IMR-90 (cell line): ENCODE measurements at regions not wholly inside any gene's neighbourhood (a gene's known extent, or its start where the extent isn't known, plus 50 kb on each side); places are given as distances from the start of the nearest gene placed in this dataset.

Experiments used
- ATAC-seq: fragments of 200-7000 bp; cut with Tn5 transposase; 2 replicates; pipeline ENCODE4 v1.9.1; 2020; ENCODE audit warnings: low read depth, mild to moderate bottlenecking, moderate library complexity
- BruUV-seq: library from RNA; stranded (reverse); fragments of 400-500 nt; replicated peaks from 2 replicates; lab custom pipeline; 2021; lab: Mats Ljungman, UMichigan
- CTCF ChIA-PET: fragments of 300-600 bp; formaldehyde crosslinking; extraction: SDS; loops from one replicate; lab custom pipeline; 2021; ENCODE audit warnings: antibody characterized with exemption; lab: Yijun Ruan, JAX
- POLR2A ChIA-PET: fragments of 300-600 bp; sonication (Branson Sonifier 250); formaldehyde crosslinking; loops from one replicate; lab custom pipeline; 2022; ENCODE audit warnings: antibody characterized with exemption; ENCODE audit not compliant: unreplicated experiment; lab: Charles Lee
- DNase-seq: peaks from one replicate; pipeline ENCODE4 v3.0.0; 2013
- H2AFZ ChIP-seq: replicated peaks from 2 replicates; pipeline ENCODE3; 2013; ENCODE audit warnings: low read length, mild to moderate bottlenecking; ENCODE audit not compliant: poor library complexity
- H2AK5ac ChIP-seq: 2 replicates; pipeline ENCODE4 v1.6.1; 2013; ENCODE audit warnings: low read depth, low read length, inconsistent platforms
- H2AK9ac ChIP-seq: replicated peaks from 2 replicates; pipeline ENCODE3; 2013; ENCODE audit warnings: mild to moderate bottlenecking, low read depth, low read length, moderate library complexity; ENCODE audit not compliant: poor library complexity
- H2BK120ac ChIP-seq: 2 replicates; pipeline ENCODE4 v1.6.1; 2013; ENCODE audit warnings: low read depth, low read length, inconsistent platforms
- H2BK15ac ChIP-seq: 3 replicates; pipeline ENCODE4 v1.6.1; 2013; ENCODE audit warnings: low read depth, low read length, inconsistent platforms
- H2BK20ac ChIP-seq: 2 replicates; pipeline ENCODE4 v1.6.1; 2013; ENCODE audit warnings: low read depth, mild to moderate bottlenecking, inconsistent platforms, low read length, moderate library complexity
- H2BK5ac ChIP-seq: 2 replicates; pipeline ENCODE4 v1.6.1; 2013; ENCODE audit warnings: mild to moderate bottlenecking, low read depth, low read length, inconsistent platforms; ENCODE audit not compliant: poor library complexity, severe bottlenecking
- H3K14ac ChIP-seq: replicated peaks from 2 replicates; pipeline ENCODE4 v1.6.1; 2013; ENCODE audit warnings: low read depth, low read length, inconsistent platforms
- H3K18ac ChIP-seq: 2 replicates; pipeline ENCODE4 v1.6.1; 2013; ENCODE audit warnings: low read depth, low read length, control low read depth
- H3K23ac ChIP-seq: 2 replicates; pipeline ENCODE4 v1.6.1; 2013; ENCODE audit warnings: low read depth, low read length, inconsistent platforms
- H3K27ac ChIP-seq: 2 replicates; pipeline ENCODE4 v1.5.1; 2013; ENCODE audit warnings: mild to moderate bottlenecking, control low read depth, low read length; ENCODE audit not compliant: insufficient read depth
- H3K27me3 ChIP-seq: 2 replicates; pipeline ENCODE4 v1.6.1; 2013; ENCODE audit warnings: low read length; ENCODE audit not compliant: control insufficient read depth, insufficient read depth
- H3K36me3 ChIP-seq: 2 replicates; pipeline ENCODE4 v1.6.1; 2013; ENCODE audit warnings: low read length, mixed read lengths; ENCODE audit not compliant: control insufficient read depth, insufficient read depth
- H3K4ac ChIP-seq: 2 replicates; pipeline ENCODE4 v1.6.1; 2013; ENCODE audit warnings: low read depth, low read length, inconsistent platforms
- H3K4me1 ChIP-seq: 2 replicates; pipeline ENCODE4 v1.6.1; 2013; ENCODE audit warnings: low read length, mixed read lengths; ENCODE audit not compliant: control insufficient read depth, insufficient read depth
- H3K4me2 ChIP-seq: 2 replicates; pipeline ENCODE4 v1.6.1; 2013; ENCODE audit warnings: low read depth, mild to moderate bottlenecking, control low read depth, low read length, moderate library complexity
- H3K4me3 ChIP-seq: 2 replicates; pipeline ENCODE4 v1.5.1; 2013; ENCODE audit warnings: low read depth, mild to moderate bottlenecking, control low read depth, low read length, moderate library complexity; ENCODE audit not compliant: insufficient read depth
- H3K56ac ChIP-seq: 2 replicates; pipeline ENCODE4 v1.6.1; 2013; ENCODE audit warnings: low read length, inconsistent platforms; ENCODE audit not compliant: insufficient read depth; ENCODE audit errors: extremely low read depth
- H3K79me1 ChIP-seq, 2 experiments: 2 replicates each; pipeline ENCODE4 v1.6.1; 2013; ENCODE audit warnings: low read length in 2 of 2, inconsistent platforms in 1 of 2, low read depth in 1 of 2
- H3K9ac ChIP-seq: 2 replicates; pipeline ENCODE4 v1.6.1; 2013; ENCODE audit warnings: low read depth, low read length, control low read depth
- H3K9me1 ChIP-seq: 2 replicates; pipeline ENCODE4 v1.6.1; 2013; ENCODE audit warnings: low read length, inconsistent platforms; ENCODE audit not compliant: insufficient read depth
- H3K9me3 ChIP-seq: 2 replicates; pipeline ENCODE4 v1.6.1; 2013; ENCODE audit warnings: low read length; ENCODE audit not compliant: control insufficient read depth, insufficient read depth
- H4K20me1 ChIP-seq: 2 replicates; pipeline ENCODE4 v1.6.1; 2013; ENCODE audit warnings: low read length, inconsistent platforms; ENCODE audit not compliant: insufficient read depth
- H4K5ac ChIP-seq: 2 replicates; pipeline ENCODE4 v1.6.1; 2013; ENCODE audit warnings: mild to moderate bottlenecking, low read depth, low read length, control low read depth
- H4K8ac ChIP-seq, 2 experiments: 2 replicates each; pipeline ENCODE4 v1.6.1; 2013; ENCODE audit warnings: low read depth in 2 of 2, low read length in 2 of 2, control low read depth in 1 of 2, inconsistent platforms in 1 of 2
- H4K91ac ChIP-seq: 2 replicates; pipeline ENCODE4 v1.6.1; 2013; ENCODE audit warnings: low read depth, low read length, inconsistent platforms; ENCODE audit not compliant: insufficient read depth
- BHLHE40 ChIP-seq: fragments of 150-350 bp; IDR thresholded peaks from 2 replicates; pipeline ENCODE4 v1.6.1; 2016; ENCODE audit warnings: mild to moderate bottlenecking, low read depth, low read length
- CEBPB ChIP-seq: IDR thresholded peaks from 2 replicates; pipeline ENCODE4 v1.6.1; 2012; ENCODE audit warnings: low read depth, low read length, improper control_type of control experiment
- CHD1 ChIP-seq: IDR thresholded peaks from 2 replicates; pipeline ENCODE4 v1.6.1; 2012; ENCODE audit warnings: low read depth, low read length, improper control_type of control experiment
- CTCF ChIP-seq: conservative IDR thresholded peaks from 2 replicates; pipeline ENCODE4 v1.5.1; 2012; ENCODE audit warnings: mild to moderate bottlenecking, low read depth, low read length, improper control_type of control experiment
- FOS ChIP-seq: fragments of 150-350 bp; IDR thresholded peaks from 2 replicates; pipeline ENCODE4 v1.6.1; 2016; ENCODE audit warnings: low read depth, low read length
- MAFK ChIP-seq: IDR thresholded peaks from 2 replicates; pipeline ENCODE4 v1.6.1; 2012; ENCODE audit warnings: low read depth, low read length, improper control_type of control experiment
- MAZ ChIP-seq: IDR thresholded peaks from 2 replicates; pipeline ENCODE4 v1.6.1; 2012; ENCODE audit warnings: low read depth, mild to moderate bottlenecking, low read length, improper control_type of control experiment, moderate library complexity, borderline replicate concordance
- MXI1 ChIP-seq: IDR thresholded peaks from 2 replicates; pipeline ENCODE4 v1.6.1; 2012; ENCODE audit warnings: low read depth, mild to moderate bottlenecking, low read length, moderate library complexity, borderline replicate concordance
- NFE2L2 ChIP-seq: fragments of 150-350 bp; IDR thresholded peaks from 2 replicates; pipeline ENCODE4 v1.6.1; 2016; ENCODE audit warnings: low read depth, mild to moderate bottlenecking, low read length
- POLR2A ChIP-seq: IDR thresholded peaks from 2 replicates; pipeline ENCODE4 v1.6.1; 2012; ENCODE audit warnings: mild to moderate bottlenecking, low read depth, low read length
- RAD21 ChIP-seq: IDR thresholded peaks from 2 replicates; pipeline ENCODE4 v1.6.1; 2012; ENCODE audit warnings: low read length, improper control_type of control experiment
- RCOR1 ChIP-seq: IDR thresholded peaks from 2 replicates; pipeline ENCODE4 v1.6.1; 2012; ENCODE audit warnings: mild to moderate bottlenecking, low read length, improper control_type of control experiment; ENCODE audit not compliant: insufficient replicate concordance
- RFX5 ChIP-seq: IDR thresholded peaks from 2 replicates; pipeline ENCODE4 v1.8.0; 2012; ENCODE audit warnings: low read depth, mild to moderate bottlenecking, low read length, moderate library complexity
- SMC3 ChIP-seq: fragments of 150-350 bp; IDR thresholded peaks from 2 replicates; pipeline ENCODE4 v1.6.1; 2016; ENCODE audit warnings: low read depth, mild to moderate bottlenecking, antibody characterized with exemption, low read length, moderate library complexity
- USF2 ChIP-seq: fragments of 150-350 bp; IDR thresholded peaks from 2 replicates; pipeline ENCODE4 v1.6.1; 2017; ENCODE audit warnings: mild to moderate bottlenecking, antibody characterized with exemption, low read length, low read depth
- WGBS, 2 experiments: methylation state at CpG; one replicate each; pipeline versions ENCODE4 v1.1.5 to v1.1.7; 2013; ENCODE audit warnings: missing lambda C conversion rate in 2 of 2; ENCODE audit not compliant: insufficient read length in 1 of 2; ENCODE audit errors: extremely low coverage in 2 of 2; 5-methylcytosine and 5-hydroxymethylcytosine counted together
- dilution Hi-C: fragments of 300-500 bp; cut with HindIII; formaldehyde crosslinking; loops from one replicate; pipeline ENCODE4 v1.14.3; 2018; ENCODE audit warnings: low sequenced_read_pairs; ENCODE audit not compliant: unreplicated experiment
- in situ Hi-C: fragments of 300-500 bp; cut with MboI; formaldehyde crosslinking; loops from 3 replicates; pipeline ENCODE4 v1.14.3; 2019; ENCODE audit warnings: low sequenced_read_pairs, inconsistent platforms, mixed read lengths
- intact Hi-C: fragments of 100-400 bp; cut with micrococcal nuclease; formaldehyde crosslinking; loops from 2 replicates; pipeline ENCODE4 v1.10.0; 2022
- TF ChIP-seq, protein P1 (sequence below): fragments of 150-350 bp; IDR thresholded peaks from 2 replicates; pipeline ENCODE4 v1.6.1; 2016; ENCODE audit warnings: low read depth, mild to moderate bottlenecking, low read length, moderate library complexity, borderline replicate concordance

GRCh38 chr12:89966495-89967240, 258.0 kb upstream of the ATP2B1 start:
- H2BK15ac ChIP-seq: no peak overlapping the region
- DNase-seq: no peak
- no peak overlapping the region for H3K23ac ChIP-seq
- no TSS peak for BruUV-seq
- no peak for TF ChIP-seq MAFK
- TF ChIP-seq, protein P1, sequence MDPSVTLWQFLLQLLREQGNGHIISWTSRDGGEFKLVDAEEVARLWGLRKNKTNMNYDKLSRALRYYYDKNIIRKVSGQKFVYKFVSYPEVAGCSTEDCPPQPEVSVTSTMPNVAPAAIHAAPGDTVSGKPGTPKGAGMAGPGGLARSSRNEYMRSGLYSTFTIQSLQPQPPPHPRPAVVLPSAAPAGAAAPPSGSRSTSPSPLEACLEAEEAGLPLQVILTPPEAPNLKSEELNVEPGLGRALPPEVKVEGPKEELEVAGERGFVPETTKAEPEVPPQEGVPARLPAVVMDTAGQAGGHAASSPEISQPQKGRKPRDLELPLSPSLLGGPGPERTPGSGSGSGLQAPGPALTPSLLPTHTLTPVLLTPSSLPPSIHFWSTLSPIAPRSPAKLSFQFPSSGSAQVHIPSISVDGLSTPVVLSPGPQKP: no peak
- TF ChIP-seq BHLHE40: no peak
- TF ChIP-seq CEBPB: no peak
- no peak for TF ChIP-seq POLR2A
- TF ChIP-seq MAZ: no peak
- no peak for TF ChIP-seq RAD21
- TF ChIP-seq CHD1: no peak
- no peak for TF ChIP-seq FOS
- TF ChIP-seq CTCF: no peak
- TF ChIP-seq RCOR1: no peak
- TF ChIP-seq RFX5: no peak
- TF ChIP-seq NFE2L2: no peak
- no peak for TF ChIP-seq SMC3
- no peak for TF ChIP-seq MXI1
- TF ChIP-seq USF2: no peak
- no peak overlapping the region for H4K8ac ChIP-seq
- no peaks in the 10 kb centered on the region for H3K27me3 ChIP-seq
- H3K4ac ChIP-seq: no peak overlapping the region
- ATAC-seq: no peak
- no peak overlapping the region for H2BK5ac ChIP-seq
- no peak overlapping the region for H3K56ac ChIP-seq
- no peak overlapping the region; the same call in 1 of the 2 replicates for H3K14ac ChIP-seq
- no peak overlapping the region for H2BK20ac ChIP-seq
- no peaks in the 10 kb centered on the region for H3K36me3 ChIP-seq
- in situ Hi-C loops (no loop called here), intact Hi-C loops (no loop called here), dilution Hi-C loops (no loop called here)
- H3K27ac ChIP-seq: no peak overlapping the region
- H4K91ac ChIP-seq: no peak overlapping the region
- no peak overlapping the region for H2AK5ac ChIP-seq
- no peaks in the 10 kb centered on the region for H3K4me1 ChIP-seq
- H3K9ac ChIP-seq: no peak overlapping the region
- no peak overlapping the region for H4K5ac ChIP-seq
- WGBS, 2 experiments: 100% methylated on average over 1 of the region's 4 CpGs; no CpG with 5 or more reads in 1 of the 2 experiments
- H3K9me1 ChIP-seq: no peaks in the 10 kb centered on the region
- no peak overlapping the region for H2AFZ ChIP-seq
- no peaks in the 10 kb centered on the region for H3K9me3 ChIP-seq
- H3K4me3 ChIP-seq: no peak overlapping the region
- H3K79me1 ChIP-seq: no peaks in the 10 kb centered on the region
- no peak overlapping the region for H3K4me2 ChIP-seq
- ChIA-PET POLR2A (interaction anchor here (0.6 kb wide), 1 partner anchor 428 kb away, joined by 3 read pairs; no protein-coding TSS in a partner anchor), CTCF (no interaction called here)
- H3K18ac ChIP-seq: no peak overlapping the region
- no peaks in the 10 kb centered on the region for H4K20me1 ChIP-seq
- H2BK120ac ChIP-seq: no peak overlapping the region
- H2AK9ac ChIP-seq: no peak overlapping the region
